ENCODE measurements at regions not wholly inside any gene's neighbourhood (a gene's known extent, or its start where the extent isn't known, plus 50 kb on each side); places are given as distances from the start of the nearest gene placed in this dataset.

GRCh38 chr4:131344761-131345160, 1804.3 kb upstream of the PCDH10 start:
- Mint-ChIP-seq H3K36me3 (no peaks in the 10 kb centered on the region), H3K27me3 (ENCODE audit: low read depth in 3 of 3) (no peaks in the 10 kb centered on the region), H3K9me3 (no peaks in the 10 kb centered on the region), H3K4me3 (no peak overlapping the region), H3K4me1 (no peaks in the 10 kb centered on the region), H3K27ac (no peak overlapping the region)
- Histone ChIP-seq H3K9me3 (replicated peaks in 1 of 2; ENCODE audit: control insufficient read depth in 1 of 2, insufficient read depth in 1 of 2, low read length in 2 of 2) (no peaks in the 10 kb centered on the region), H3K27ac (ENCODE audit: low read depth in 1 of 2, low read length in 2 of 2) (no peak overlapping the region), H3K4me3 (replicated peaks in 1 of 3; ENCODE audit: low read depth in 2 of 3, low read length in 3 of 3) (no peak overlapping the region), H3K27me3 (ENCODE audit: control insufficient read depth in 2 of 2, insufficient read depth in 2 of 2, low read length in 2 of 2) (no peaks in the 10 kb centered on the region), H3K36me3 (replicated peaks in 1 of 2; ENCODE audit: control insufficient read depth in 1 of 2, insufficient read depth in 2 of 2, low read length in 2 of 2) (no peaks in the 10 kb centered on the region), H3K4me2 (replicated peaks; ENCODE audit: extremely low read depth, low read length, poor library complexity, severe bottlenecking) (no peak overlapping the region), H3K4me1 (ENCODE audit: control insufficient read depth in 1 of 2, insufficient read depth in 2 of 2, low read length in 2 of 2) (no peaks in the 10 kb centered on the region), H4K20me1 (ENCODE audit: insufficient read depth, low read length) (no peaks in the 10 kb centered on the region), H2AFZ (ENCODE audit: insufficient read depth, low read depth, low read length, poor library complexity, severe bottlenecking) (no peak overlapping the region), H3K9ac (ENCODE audit: insufficient read depth, low read length, poor library complexity, severe bottlenecking) (no peak overlapping the region), H3K79me2 (ENCODE audit: insufficient read depth, low read length) (no peaks in the 10 kb centered on the region)
- WGBS (ENCODE audit: insufficient coverage): 89% methylated on average over 1 of the region's 2 CpGs
- no peak for TF ChIP-seq CTCF (IDR thresholded peaks at IDR 0.05)
- intact Hi-C loops (cut with micrococcal nuclease): no loop called here
- DNase-seq: no peak

- Histone ChIP-seq H3K27ac (ENCODE audit: low read depth in 1 of 2, low read length in 2 of 2) (no peak overlapping the region), H3K4me3 (replicated peaks in 1 of 3; ENCODE audit: low read depth in 2 of 3, low read length in 3 of 3) (no peak overlapping the region), H2AFZ (ENCODE audit: insufficient read depth, low read depth, low read length, poor library complexity, severe bottlenecking) (no peak overlapping the region), H3K36me3 (replicated peaks in 1 of 2; ENCODE audit: control insufficient read depth in 1 of 2, insufficient read depth in 2 of 2, low read length in 2 of 2) (no peaks in the 10 kb centered on the region), H3K27me3 (ENCODE audit: control insufficient read depth in 2 of 2, insufficient read depth in 2 of 2, low read length in 2 of 2) (no peaks in the 10 kb centered on the region), H3K79me2 (ENCODE audit: insufficient read depth, low read length) (no peaks in the 10 kb centered on the region), H3K9me3 (replicated peaks in 1 of 2; ENCODE audit: control insufficient read depth in 1 of 2, insufficient read depth in 1 of 2, low read length in 2 of 2) (no peaks in the 10 kb centered on the region), H3K4me1 (ENCODE audit: control insufficient read depth in 1 of 2, insufficient read depth in 2 of 2, low read length in 2 of 2) (no peaks in the 10 kb centered on the region), H3K4me2 (replicated peaks; ENCODE audit: extremely low read depth, low read length, poor library complexity, severe bottlenecking) (no peak overlapping the region), H3K9ac (ENCODE audit: insufficient read depth, low read length, poor library complexity, severe bottlenecking) (no peak overlapping the region), H4K20me1 (ENCODE audit: insufficient read depth, low read length) (no peaks in the 10 kb centered on the region)
- Mint-ChIP-seq H3K4me3 (no peak overlapping the region), H3K4me1 (no peaks in the 10 kb centered on the region), H3K27ac (no peak overlapping the region), H3K9me3 (peaks cover 0 to 6% (median 2%) of the 10 kb centered on the region in 7 donors), H3K36me3 (no peaks in the 10 kb centered on the region), H3K27me3 (ENCODE audit: low read depth in 3 of 3) (no peaks in the 10 kb centered on the region)
- no peak for DNase-seq
- intact Hi-C loops (cut with micrococcal nuclease): no loop called here
- TF ChIP-seq CTCF (IDR thresholded peaks at IDR 0.05): no peak
- 57% methylated on average over 1 of the region's 2 CpGs for WGBS (ENCODE audit: insufficient coverage)
Measured at GRCh38 chr4:131347816-131348215, 1801.3 kb upstream of the PCDH10 start.
